ENCODE measurements at regions not wholly inside any gene's neighbourhood (a gene's known extent, or its start where the extent isn't known, plus 50 kb on each side); places are given as distances from the start of the nearest gene placed in this dataset.

- Histone ChIP-seq H3K27ac (ENCODE audit: control insufficient read depth, insufficient read depth, low read length) (no peak overlapping the region), H2AFZ (ENCODE audit: control insufficient read depth, low read length) (no peak overlapping the region), H3K9ac (ENCODE audit: control insufficient read depth, extremely low read depth, insufficient read depth, low read length) (no peak overlapping the region), H4K20me1 (ENCODE audit: control insufficient read depth, extremely low read depth, insufficient read depth, low read length) (no peaks in the 10 kb centered on the region), H3K4me2 (ENCODE audit: control insufficient read depth, extremely low read depth, insufficient read depth, low read depth, low read length) (no peak overlapping the region), H3K9me1 (ENCODE audit: control insufficient read depth, extremely low read depth, insufficient read depth, low read length) (no peaks in the 10 kb centered on the region), H3K4me1 (ENCODE audit: control insufficient read depth, extremely low read depth, insufficient read depth, low read length) (no peaks in the 10 kb centered on the region), H3K27me3 (ENCODE audit: control insufficient read depth, extremely low read depth, insufficient read depth, low read length) (peaks cover 21% of the 10 kb centered on the region), H3K4me3 (ENCODE audit: control insufficient read depth in 2 of 3, extremely low read depth in 1 of 3, insufficient read depth in 2 of 3, low read depth in 1 of 3, low read length in 3 of 3) (no peak overlapping the region), H3K36me3 (ENCODE audit: control insufficient read depth in 2 of 2, extremely low read depth in 1 of 2, insufficient read depth in 2 of 2, low read length in 2 of 2) (no peaks in the 10 kb centered on the region), H3K9me3 (ENCODE audit: control insufficient read depth, low read depth, low read length) (no peaks in the 10 kb centered on the region), H3K79me2 (ENCODE audit: control insufficient read depth, insufficient read depth, low read length) (no peaks in the 10 kb centered on the region)
- no peak for TF ChIP-seq CTCF (optimal IDR thresholded peaks at IDR 0.05 in 1 of 3, IDR thresholded peaks at IDR 0.05 in 1 of 3, conservative IDR thresholded peaks at IDR 0.05 in 1 of 3; ENCODE audit: extremely low read depth in 1 of 3, insufficient read depth in 2 of 3, low read length in 3 of 3)
- no peak for TF ChIP-seq EZH2 (IDR thresholded peaks at IDR 0.05; ENCODE audit: low read length)
- DNase-seq (ENCODE audit: low read depth, low spot score), result no peak
- no peak for FAIRE-seq
- dilution Hi-C loops (cut with MboI; ENCODE audit: extremely low pct_ligation_motif_present, low sequenced_read_pairs), result no loop called here
Observed at GRCh38 chr4:77415689-77416088, 189.9 kb upstream of the CXCL13 start.

- Histone ChIP-seq H2AFZ (ENCODE audit: control insufficient read depth, low read length) (no peak overlapping the region), H4K20me1 (ENCODE audit: control insufficient read depth, extremely low read depth, insufficient read depth, low read length) (no peaks in the 10 kb centered on the region), H3K27me3 (ENCODE audit: control insufficient read depth, extremely low read depth, insufficient read depth, low read length) (peaks cover 8% of the 10 kb centered on the region), H3K4me1 (ENCODE audit: control insufficient read depth, extremely low read depth, insufficient read depth, low read length) (no peaks in the 10 kb centered on the region), H3K9ac (ENCODE audit: control insufficient read depth, extremely low read depth, insufficient read depth, low read length) (no peak overlapping the region), H3K36me3 (ENCODE audit: control insufficient read depth in 2 of 2, extremely low read depth in 1 of 2, insufficient read depth in 2 of 2, low read length in 2 of 2) (no peaks in the 10 kb centered on the region), H3K9me1 (ENCODE audit: control insufficient read depth, extremely low read depth, insufficient read depth, low read length) (no peaks in the 10 kb centered on the region), H3K4me2 (ENCODE audit: control insufficient read depth, extremely low read depth, insufficient read depth, low read depth, low read length) (no peak overlapping the region), H3K79me2 (ENCODE audit: control insufficient read depth, insufficient read depth, low read length) (no peaks in the 10 kb centered on the region), H3K9me3 (ENCODE audit: control insufficient read depth, low read depth, low read length) (no peaks in the 10 kb centered on the region), H3K4me3 (ENCODE audit: control insufficient read depth in 2 of 3, extremely low read depth in 1 of 3, insufficient read depth in 2 of 3, low read depth in 1 of 3, low read length in 3 of 3) (no peak overlapping the region), H3K27ac (ENCODE audit: control insufficient read depth, insufficient read depth, low read length) (no peak overlapping the region)
- peak; percentile 33 to 61 (median 39) for TF ChIP-seq CTCF (optimal IDR thresholded peaks at IDR 0.05 in 1 of 3, IDR thresholded peaks at IDR 0.05 in 1 of 3, conservative IDR thresholded peaks at IDR 0.05 in 1 of 3; ENCODE audit: extremely low read depth in 1 of 3, insufficient read depth in 2 of 3, low read length in 3 of 3)
- no peak for TF ChIP-seq EZH2 (IDR thresholded peaks at IDR 0.05; ENCODE audit: low read length)
- FAIRE-seq (no peak), DNase-seq (ENCODE audit: low read depth, low spot score) (no peak)
- dilution Hi-C loops (cut with MboI; ENCODE audit: extremely low pct_ligation_motif_present, low sequenced_read_pairs), result no loop called here
Observed at GRCh38 chr4:77418333-77418732, 187.3 kb upstream of the CXCL13 start.
